HG03575 (cell line): ENCODE measurements at regions not wholly inside any gene's neighbourhood (a gene's known extent, or its start where the extent isn't known, plus 50 kb on each side); places are given as distances from the start of the nearest gene placed in this dataset.

Source experiments
- ATAC-seq: cut with Tn5 transposase; IDR thresholded peaks from one replicate; pipeline ENCODE4 v1.9.1; 2021; ENCODE audit not compliant: unreplicated experiment, insufficient number of reproducible peaks, low FRiP score; ENCODE audit errors: extremely low read depth

DNA sequence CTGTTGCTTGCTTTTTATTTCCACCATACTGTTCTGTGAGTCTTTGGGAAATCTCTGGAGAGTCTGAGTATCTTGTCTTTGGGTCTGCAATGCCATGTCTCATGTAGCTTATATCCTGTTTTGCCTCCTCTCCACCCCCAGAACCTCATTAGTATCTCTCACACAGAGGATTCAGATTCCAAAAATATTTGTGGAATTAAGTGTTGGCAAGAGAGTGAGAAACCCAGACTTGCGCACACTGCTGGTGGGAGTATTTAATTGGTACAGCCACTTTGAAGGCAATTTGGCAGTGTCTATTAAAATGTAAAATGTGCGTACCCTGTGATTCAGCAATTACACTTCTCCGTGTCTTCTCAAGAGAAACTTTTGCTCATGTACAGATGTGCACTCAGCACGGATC is 68.6 kb downstream of the ZNF621 start:
- no peak for ATAC-seq

DNA sequence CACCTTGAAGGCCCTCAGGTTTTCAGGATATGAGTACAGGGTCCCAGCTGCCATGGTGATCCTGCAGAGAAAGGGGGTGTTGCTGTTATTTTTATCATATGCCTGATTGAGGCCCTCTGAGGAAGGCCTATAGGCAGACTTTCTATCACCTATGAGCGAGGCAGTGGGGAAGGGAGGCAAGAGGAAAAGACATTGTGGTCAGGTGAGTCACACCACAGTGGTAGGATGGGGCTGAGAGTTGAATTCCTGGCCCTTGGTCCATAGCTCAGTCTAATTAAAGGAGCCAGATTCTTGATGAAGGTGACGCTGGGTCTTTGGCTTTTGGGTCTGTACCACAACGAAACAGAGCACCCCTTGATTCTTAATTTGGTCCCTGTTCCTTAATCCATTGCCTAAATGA is 72.7 kb downstream of the ZNF621 start:
- no peak for ATAC-seq

DNA sequence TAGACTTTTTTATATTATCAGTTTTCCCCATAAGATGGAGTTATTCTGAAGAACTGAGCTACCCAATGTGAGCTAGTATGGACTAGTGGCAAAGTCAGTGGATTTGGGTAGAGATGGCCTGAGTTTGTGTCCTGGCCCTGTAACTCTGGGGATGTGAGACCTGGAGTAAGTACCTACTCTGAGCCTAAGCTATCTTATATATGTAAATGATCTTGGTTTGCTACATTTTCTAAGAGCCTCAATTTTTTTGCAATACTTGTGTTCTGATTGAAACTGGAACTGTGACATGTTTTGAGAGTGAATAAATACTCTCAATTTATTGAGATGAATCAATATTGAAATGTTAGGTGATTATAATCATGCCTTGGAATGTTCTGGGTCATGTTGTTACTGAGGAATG is 73.6 kb downstream of the ZNF621 start:
- ATAC-seq = no peak

DNA sequence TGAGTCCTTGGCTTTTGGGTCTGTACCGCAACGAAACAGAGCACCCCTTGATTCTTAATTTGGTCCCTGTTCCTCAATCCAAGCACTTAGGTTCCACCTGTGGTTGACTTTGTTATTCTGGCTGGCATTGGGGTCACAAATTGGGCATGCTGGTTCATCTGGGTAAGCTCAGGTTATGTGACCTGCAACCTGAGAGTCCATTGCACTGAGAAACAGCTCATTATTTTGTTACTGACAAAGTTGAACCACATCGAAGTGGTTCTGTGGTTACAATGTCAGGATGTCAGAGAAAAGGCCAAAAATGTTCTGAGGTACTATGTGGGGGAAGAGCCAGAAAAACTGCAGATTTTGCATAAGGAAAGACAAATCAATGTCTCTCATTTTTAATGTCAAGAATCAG is 74.2 kb downstream of the ZNF621 start:
- ATAC-seq = no peak

DNA sequence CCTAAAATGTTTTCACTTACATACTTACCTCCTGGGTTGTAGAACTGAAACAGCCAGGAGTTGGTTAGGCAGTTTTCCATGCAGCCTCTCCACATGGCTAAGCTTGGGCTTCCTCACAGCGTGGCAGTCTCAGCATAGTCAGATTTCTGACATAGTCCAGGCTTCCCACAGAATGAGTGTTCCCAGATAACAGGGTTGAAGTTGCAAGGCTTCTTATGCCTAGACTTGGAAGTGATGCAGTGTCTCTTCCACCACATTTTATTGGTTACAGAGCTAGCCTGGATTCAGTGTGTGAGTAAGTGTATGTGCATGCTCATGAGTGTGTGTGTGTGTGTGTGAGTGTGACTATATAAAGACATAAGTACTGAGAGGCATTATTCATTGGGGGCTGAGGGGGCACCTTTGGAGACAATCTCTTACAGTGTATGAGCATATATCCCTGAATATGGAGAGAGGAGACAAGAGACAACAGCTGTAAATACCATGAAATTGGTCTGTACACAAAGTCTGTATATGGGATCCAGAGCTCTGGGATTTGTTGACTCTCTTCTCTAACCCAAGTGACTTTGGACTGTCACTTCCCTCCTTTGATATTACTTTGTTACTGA is 78.1 kb downstream of the ZNF621 start:
- ATAC-seq = no peak

DNA sequence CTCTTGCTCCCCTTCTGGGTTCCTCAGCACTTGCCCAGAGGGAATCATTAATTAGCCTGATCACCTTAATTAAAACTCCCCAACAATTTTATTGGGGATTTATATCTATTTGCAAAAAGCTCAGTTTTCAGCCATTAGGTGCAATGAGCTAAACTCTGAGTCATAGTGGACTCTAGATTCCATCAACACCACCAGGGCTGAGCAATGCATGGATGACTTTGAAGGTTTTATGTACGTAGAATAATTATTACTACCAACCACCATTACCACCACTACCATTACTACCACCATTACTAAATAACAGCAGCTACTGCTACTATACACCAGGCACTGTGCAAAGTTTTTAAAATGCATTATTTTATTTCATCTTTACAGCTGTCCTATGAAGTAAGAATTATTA is 81.2 kb downstream of the ZNF621 start:
- ATAC-seq = no peak

DNA sequence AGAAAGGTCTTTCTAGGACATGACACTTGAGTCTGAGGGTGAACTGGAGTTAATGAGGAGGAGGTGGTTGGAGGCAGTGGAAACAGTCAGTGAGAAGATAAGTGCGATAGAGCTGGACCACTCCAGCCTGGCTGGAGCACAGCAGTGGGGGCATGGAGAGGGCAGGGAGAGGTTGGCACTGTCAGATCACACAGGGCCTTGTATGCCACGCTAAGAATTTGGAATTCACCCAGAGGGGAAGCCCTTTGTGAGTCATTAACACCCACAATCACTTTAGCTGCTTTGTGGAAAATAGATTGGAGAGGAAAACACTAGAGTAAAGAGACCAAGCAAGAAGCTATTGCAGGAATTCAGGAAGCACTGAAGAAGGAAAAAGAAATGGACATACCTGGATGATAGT is 83.3 kb downstream of the ZNF621 start:
- no peak for ATAC-seq

DNA sequence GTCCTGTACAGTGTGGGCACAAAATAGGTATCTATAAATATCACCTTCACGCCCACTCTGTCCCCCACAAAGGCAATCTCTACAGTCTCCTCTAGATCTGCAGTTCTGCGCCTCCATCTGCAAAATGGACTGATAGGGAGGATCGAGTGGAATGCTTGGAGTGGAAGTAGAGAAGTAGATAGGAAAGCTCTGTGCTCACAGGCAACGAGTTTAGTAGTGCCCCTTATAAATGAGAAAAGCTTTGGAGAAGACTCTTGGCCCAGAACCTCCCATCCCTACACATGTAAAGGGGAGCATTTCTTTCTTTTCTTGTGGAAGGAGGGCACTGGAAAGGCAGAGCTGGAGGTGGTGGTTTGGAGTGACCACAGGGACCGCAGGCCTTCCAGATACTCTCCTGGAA is 88.5 kb downstream of the ZNF621 start:
- ATAC-seq = no peak

DNA sequence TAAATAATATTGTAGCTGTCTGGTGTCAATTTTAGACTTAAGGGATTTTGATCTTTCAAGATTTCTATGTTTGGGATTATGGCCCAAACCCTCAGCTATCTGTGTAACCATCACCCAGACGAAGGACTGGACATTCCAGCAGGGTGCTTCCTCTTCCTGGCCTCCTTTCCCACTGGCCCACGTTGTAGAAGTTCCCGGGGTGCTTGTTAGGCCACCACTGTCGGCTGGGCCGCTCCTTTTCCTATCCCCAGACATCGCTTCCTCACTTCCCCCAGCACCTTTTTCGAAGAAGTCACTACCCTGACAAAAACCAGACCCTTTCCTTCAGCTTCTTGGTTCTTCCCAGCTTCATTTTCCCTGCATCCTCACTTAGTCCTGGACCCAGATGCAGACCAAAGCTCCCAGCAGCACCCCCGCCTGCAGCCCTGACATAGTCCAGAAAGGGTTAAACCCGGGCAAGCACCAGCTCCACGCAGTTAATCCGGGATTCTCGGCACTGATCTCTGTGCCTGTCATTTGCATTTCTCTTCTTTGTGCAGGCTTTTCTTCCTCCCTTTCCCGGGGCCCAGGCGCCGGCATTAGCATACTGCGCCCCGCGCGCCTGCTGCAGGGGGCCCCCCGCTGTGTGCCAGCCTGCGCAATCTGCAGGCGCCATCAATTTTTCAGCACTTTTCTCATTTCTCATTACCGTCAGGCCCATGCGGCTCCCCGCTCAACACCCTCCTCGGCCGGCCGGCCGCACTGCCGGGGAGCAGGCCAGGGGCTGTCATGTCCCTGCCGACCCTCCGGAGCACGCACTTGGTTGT is 90.6 kb downstream of the ZNF621 start:
- ATAC-seq = no peak

DNA sequence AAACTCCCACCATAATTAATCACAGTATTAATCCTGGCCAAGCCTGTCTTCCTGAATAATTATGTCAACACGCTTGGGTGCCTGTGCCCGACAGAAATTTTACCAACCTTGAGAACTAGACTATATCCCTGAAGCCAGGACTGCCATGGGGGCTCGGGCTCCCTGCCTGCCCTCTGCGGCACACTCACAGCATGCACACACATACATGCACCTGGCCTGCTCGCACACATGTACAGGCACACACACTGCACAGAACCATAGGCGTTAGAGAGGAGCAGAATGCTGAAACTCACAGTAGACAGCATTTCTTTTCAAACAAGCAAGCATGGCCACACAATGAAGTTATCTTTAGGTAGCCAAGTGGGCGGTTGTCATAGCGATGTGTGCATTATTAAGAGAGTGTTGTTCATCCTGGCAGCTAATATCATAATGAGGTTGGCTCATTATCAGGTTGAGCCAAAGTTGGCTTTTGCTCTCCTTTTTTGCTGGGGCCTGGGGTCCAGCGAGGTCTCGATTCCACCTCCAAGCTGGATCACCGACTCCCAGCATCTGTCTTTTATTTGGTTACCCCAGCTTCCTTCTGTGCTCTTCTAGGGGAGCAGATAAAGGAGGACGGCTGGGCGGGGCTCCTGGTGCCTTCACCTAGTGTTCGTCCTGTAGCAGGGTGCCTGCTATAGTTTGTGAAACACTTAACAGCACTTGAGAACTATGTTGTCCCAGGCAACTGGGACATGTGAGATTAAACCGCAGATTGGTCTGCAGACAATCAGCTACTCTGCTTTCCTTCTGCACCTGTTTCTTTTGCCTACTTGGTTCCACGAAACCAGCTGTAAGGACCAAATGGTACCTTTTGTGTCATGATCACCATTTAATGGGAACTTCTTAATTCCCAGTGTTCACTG is 91.4 kb downstream of the ZNF621 start:
- no peak for ATAC-seq

DNA sequence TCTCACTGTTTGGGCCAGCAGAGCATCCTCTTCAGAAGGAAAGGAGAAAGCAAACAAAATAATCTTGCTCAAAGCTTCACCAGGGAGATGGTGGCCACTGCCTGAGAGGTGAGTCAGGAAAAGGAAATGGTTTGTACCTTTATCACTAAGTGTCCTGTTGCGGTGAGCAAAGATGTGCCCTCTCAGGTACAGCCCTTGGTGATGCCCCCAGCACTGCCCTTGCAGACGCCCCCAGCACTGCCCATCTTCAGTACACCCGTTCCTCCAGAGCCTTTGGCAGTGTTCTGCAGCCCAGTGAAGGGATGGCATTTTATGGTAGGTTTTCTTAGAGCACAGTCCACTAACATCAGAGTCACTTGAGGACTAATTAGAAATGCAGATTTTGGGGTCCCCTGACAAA is 92.3 kb downstream of the ZNF621 start:
- ATAC-seq = no peak

DNA sequence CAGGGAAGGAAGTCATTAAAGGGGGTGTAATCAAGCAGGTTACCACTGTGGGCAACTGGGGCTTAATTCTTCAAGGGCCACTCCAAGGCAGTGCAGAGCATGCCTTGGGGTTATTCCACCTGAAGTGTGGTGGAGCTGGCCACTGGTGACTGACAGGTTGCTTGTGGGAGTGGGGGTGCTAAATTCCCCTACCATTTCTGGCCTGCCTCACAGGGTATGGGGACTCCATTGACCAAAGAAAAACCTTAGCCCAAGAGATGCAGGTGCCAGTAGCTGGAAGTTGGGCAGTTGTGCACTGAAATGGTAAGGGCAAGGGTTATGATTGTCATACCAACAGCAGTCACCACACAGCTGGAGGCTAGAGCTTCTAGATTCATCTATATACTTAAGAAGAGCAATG is 93.4 kb downstream of the ZNF621 start:
- no peak for ATAC-seq

DNA sequence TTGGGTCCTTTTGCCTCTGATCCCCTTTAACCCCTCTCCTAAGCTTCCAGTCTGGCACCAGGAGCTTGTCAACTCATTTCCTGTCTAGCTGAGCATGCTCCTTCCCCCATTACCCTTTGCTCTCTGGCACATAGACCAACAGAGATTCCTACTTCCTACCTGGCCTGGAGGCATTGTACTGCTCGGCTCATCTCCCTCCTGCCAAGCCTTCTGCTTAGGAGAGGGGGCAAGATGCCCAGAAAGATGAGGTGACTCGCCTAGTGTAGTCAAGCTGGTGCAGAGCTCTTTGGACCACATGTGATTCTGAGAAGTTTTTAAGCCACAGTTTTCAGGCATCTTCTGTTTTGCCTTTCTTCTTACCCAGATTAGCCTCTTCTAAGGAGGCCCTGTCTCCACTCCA is 95.4 kb downstream of the ZNF621 start:
- ATAC-seq = no peak

DNA sequence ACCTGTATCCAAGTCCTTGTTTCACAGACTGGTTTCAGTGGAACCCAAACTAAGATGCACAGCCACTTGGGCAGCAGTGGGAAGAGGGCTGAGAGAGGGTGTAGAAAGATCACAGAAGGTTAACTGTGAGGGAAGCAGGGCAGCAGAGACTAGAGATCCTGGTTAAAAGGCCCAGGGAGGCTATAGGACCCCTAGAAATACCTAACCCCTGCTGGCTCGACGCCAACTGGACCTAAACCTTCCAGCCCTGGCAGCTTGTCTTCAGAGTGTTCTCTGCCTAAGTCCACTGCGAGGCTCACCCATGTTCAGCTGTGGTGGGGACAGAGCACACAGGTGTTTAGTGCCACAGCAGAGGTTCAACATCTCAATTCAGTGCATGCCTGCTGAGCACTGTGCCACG is 96.5 kb downstream of the ZNF621 start:
- ATAC-seq = no peak

DNA sequence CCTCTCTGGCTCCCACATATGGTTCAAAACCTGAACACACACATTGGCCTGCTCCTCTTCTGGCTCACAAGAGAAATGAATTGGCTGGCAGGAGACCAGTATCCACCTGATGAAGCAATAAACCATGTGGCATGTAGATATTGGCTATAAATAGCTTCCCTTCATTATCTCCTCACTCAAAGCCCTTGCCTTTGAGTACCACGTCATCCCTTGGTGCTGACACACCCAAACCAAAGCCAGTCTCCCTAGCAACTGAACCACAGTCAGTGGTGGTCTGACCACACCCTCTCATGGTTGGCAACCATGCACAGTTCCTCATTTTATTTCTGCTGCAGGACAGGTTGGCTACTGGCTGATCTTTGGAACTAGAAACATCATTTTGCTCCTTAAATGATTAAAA is 98.8 kb downstream of the ZNF621 start:
- no peak for ATAC-seq

DNA sequence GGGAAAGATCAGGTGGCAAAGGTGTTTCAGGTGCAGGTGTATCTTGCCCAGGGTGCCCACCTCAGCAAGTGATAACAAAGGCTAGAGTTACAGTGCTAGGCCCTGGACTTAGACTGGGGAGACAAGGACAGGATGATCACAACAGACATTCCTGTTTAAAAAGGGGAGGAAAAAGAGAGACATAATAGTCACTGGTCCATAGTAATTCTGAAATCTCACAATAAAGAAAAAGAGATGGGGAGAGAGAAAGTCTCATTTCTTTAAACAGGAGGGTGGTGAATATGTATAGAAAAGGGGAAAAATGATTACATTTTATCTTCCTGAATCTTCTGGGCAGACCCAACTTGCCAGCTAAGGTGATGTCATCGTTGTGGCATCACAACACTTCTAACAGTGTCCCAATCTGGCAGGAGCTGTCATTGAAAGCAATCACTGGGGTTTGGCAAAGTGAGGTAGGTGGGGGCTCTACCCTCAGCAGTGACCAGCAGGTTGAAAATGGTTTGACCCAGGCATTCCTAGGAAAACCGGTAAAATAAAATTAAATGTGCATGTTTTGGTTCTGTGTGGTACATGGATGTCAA is 99.5 kb downstream of the ZNF621 start:
- no peak for ATAC-seq

DNA sequence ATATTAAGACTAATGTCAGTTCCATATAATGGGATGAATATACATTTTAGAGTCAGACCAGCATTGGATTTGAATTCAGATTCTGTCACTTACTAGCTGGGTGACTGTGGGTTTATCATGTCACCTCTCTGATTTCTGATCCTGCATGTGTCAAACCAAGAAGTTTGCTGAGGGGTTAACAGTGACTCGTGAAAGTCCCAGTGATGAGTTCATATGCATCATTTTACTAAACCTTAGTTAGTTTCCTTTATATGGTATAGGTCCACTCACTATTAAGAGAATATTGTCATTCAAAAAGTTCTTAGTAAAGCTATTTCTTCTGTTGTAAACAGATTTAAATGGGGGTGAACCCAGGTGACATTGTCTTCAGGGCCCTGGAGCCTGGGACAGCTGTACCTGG is 102.3 kb downstream of the ZNF621 start:
- ATAC-seq = no peak

DNA sequence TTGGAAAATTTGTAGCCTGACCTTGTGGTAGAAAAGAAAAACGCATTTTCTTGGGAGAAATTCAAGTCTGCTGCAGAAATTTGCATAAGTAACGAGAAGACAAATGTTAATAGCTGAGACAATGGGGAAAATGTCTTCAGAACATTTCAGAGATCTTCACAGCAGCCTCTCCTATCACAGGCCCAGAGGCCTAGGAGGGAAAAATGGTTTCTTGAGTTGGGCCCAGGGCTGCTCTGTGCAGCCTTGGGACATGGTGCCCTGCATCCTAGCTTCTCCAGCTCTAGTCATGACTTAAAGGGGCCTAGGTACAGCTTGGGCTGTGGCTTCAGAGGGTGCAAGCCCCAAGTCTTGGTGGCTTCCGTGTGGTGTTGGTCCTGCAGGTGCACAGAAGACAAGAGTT is 104.2 kb downstream of the ZNF621 start:
- ATAC-seq = no peak

DNA sequence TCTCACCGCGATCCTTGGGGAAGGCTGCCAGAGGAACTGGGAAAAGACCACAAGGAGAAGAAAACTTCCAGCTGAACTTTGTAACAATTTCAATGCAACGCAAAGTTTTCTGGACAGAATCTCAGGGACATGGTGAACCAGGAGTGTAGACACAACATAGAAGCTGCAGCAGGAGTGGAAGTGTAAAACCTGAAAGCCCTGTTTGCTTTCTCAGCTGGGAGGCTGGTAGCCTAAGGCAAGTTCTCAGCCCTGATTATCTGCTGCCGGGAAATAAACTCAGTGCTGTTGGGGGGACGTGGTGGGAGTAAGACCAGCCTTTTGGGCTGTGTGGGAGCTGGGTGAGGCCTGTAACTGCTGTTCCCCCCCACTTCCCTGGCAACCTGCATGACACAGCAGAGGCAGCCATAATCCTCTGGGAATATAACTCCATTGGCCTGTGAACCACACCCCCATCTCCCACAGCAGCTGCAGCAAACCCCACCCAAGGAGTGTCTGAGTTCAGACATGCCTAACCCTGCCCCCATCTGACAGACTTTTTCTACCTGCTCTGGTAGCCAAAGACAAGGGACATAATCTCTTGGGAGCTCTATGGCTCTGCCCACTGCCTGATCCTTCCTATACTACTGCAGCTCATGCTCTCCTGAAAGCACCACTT is 106.7 kb downstream of the ZNF621 start:
- ATAC-seq = no peak
